Dermis microvascular lymphatic vessel endothelial cell (primary cell): ENCODE measurements at regions not wholly inside any gene's neighbourhood (a gene's known extent, or its start where the extent isn't known, plus 50 kb on each side); places are given as distances from the start of the nearest gene placed in this dataset.

ENCODE experiments used
- DNase-seq, 2 donors: peaks; one replicate each; pipeline versions ENCODE4 v3.0.0 to v3.0.0-alpha.2; 2010; ENCODE audit warnings: low read depth in 2 of 2

DNA sequence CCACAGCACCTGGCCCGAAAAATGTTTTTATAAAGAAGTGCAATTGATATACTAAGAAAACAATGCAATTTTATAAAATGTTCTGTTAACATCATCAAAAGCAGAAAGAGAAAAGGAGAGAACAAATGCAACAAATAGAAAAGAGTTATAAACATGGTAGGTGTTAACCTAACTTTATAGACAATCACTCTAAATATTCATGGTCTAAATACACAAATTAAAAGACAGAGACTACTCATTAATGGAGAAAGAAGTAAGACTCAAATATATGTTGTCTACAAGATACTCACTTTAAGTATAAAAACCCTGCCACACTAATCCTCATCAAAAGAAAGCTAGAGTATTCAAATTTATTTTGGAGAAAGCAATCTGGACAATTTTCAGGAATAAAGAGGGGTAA, 425.3 kb upstream of the ANKRD30A start:
- no peak for DNase-seq

DNA sequence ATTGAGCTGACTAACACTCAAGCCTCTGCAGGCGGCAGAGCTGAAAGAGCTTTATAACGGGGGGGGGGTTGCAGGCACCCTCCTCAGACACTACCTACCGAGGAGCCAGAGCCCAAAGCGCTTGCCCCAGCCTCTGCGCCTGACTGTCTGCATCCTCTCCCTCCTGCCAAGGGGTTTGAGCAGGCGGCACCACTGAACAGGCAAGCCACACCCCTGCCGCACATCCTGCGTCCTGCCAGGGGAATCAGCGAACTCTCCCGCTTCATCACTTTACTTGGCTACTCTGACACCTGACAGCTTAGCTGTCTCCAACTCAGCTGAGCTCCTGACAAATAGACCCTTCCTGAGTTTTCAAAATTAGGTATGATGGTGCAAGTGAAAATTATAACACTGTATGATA, 432.6 kb upstream of the ANKRD30A start:
- no peak for DNase-seq

DNA sequence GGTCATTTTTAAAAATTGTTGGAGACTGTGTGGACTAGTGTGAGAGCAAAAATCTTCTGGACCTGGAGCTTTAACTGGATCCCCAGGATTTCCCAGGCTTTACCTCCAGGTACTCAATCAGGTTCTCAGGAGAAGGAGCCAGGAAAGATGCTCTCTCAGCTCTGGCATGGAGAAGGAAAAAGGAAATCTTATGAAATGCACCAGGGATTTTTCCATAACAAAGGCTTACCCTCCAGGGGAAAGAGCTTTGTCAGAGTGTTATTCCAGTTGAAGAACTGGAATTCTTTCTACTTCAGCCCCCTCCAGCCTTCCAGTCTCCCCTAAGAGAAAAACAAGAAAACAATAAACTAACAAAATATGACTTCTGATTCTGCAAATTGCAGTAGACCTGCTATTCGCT, 436.7 kb upstream of the ANKRD30A start:
- no peak for DNase-seq

DNA sequence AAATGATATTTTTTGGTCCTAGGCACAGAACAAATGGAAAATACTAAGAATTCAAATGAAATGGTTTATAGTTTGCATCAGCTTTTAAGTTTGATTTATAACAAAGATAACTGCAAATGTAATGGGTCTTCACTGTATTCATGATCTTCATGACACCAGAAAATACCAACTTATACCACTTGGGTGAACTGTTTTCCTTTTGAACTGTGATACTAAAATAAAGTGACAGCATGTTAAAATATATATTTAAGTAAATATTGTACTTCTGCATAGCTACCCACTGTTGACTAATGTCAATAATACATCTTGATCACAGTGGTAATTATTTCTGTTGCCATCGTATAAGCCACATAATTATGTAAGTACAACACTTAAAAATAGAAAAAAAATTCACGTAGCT, 442.0 kb upstream of the ANKRD30A start:
- no peak for DNase-seq

DNA sequence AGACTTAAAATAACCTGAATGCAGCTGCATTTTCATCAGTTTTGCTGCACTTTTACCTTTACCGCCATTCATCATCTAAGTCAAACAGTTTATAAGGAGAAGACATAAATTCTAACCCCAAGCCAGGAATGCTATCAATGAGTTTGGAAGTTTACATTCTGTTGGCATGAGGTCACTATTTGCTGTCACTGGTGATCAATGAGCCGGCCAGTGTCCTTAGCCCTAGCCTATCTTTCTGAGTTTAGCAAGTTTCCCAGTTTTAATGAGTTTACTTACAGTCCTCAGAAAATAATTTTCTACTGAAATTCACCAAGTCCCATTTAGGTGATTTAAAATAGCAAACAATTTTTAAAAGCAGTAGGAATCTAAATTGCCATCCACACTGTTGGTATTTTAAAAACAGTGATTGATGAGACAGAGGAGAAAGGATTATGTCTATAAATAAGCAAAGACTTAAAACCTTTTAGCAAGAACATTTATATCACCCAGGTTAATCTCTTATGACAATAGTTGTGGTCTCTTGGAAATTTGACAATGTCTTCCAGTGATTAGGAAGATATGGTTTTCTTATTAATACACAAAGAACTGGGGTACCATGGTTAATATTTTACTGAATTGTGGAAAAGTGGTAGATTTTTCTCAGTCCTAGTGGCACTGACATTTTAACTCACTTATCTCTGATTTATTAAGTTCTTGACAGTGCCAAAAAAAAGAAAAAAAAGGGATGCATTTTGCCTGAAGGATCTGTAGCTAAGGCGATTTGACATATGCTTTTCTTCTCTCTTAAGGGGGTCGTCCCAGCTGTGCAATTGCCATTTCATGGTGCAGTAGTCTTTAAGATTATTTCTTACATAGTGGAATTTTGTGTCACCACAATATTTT, 443.4 kb upstream of the ANKRD30A start:
- no peak for DNase-seq

DNA sequence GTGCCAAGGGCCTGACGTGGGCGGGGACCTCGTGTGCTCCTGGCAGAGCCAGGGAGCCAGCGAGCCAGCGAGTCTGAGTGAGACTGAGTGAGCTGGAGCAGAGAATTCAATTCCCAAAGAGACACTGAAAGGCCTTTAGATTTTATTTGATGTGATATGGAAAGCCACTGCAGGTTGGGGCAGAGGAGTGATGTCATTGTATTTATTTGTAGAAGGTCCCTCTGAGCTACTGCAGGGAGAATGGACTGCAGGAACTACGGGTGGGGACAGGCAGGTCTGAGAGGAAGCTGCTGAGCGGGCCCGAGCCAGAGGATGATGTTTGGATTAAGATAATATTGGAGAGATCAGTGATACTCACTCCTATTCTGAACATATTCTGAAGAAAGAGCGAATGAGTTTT, 445.8 kb upstream of the ANKRD30A start:
- DNase-seq = no peak

DNA sequence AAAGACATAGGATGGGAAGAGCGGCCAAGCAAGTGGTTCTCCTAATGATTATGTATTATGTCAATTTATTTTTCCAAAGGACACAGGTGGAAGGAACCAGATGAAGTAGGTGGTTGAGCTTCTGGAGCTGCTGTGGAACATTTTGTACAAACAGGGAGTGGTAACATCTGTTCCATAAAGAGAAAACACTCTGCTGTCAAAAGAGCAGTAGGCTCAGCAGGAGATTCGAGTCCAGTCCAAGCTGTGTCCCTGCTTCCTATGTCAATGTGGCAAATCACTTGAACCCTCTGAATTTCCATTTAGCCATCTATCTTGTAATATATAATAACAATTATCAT, 448.0 kb upstream of the ANKRD30A start:
- no peak for DNase-seq

DNA sequence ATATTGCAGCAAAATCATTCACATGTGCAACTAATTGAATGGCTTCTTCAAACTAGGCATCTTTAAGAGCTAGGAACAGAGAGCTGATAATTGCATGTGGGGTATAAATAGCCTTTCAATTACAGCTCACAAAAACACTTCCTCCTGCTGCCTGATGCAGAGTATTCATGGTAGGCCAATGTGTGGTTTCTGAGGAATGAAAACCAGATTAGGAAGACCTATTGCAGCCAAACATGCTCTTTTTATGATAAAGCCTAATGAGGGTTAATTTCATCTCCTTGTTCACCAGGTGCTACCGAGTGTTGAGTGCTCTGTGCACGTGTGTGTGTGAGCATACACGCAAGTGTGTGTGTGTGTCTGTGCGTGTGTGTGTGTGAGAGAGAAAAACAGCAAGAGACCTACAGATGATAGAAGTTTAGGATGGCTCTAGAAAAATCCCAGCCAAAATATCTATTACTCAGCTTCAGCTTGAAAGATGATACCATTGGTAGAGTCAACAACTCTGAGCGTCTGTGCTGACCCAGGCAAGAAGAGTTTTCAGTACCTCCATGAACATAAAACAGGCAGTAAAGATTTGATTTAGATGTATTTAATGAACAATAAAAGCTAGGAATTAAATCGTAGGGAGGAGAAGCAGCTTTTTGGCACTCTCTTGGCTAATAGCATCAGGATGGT, 448.5 kb upstream of the ANKRD30A start:
- no peak for DNase-seq

DNA sequence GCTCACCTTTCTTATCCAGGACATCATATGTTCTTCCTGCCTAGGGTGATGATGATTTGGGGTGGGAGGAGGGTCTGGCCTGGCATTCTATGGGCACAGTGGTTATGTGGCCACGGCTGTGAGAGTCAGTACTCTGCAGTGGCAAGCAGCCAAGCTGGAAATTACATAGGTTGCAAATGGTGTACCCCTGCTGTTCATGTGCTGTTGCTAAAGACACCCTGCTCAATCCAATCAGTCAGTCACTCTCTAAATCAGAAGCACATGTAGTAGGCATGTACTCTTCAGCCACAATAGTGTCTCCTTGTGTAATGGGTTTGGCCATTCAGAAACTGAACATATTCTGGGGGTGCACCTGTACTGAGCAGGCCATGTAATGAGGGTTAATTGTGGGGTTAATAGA, 449.1 kb upstream of the ANKRD30A start:
- no peak for DNase-seq

DNA sequence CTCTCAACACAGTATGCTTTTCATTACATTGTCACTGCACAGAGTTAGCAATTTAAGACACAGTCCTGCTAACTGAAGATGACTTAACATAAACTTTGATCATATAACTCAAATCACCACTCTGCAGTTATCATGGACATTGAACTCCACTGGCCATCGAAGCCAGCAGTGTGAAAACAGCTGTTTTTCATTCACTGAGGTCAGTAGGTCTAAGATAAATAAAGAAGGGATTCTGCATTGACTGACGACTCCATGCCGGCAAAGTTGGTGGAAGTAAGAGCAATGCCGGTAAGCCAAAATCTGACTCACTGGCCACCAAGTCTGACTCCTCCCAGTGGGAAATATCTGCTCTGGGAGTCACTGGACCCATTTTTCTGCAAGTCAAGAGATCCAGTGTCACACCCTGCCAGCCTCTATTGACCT, 449.9 kb upstream of the ANKRD30A start:
- no peak for DNase-seq

DNA sequence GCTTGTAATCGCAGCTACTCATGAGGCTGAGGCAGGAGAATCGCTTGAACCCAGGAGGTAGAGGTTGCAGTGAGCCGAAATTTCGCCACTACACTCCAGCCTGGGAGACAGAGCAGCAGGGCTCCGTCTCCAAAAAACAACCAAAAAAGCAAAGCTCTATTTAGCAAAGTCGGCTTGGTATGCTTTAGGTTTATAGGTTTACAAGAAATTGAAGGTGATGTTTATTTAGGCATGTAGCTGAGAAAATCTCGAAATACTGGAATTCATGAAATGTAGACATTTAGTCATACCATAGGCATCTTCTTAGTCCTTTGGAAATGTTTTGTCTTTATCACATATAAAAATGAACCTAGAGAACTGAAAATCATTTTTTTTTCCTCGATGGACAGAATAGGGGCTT, 453.8 kb upstream of the ANKRD30A start:
- DNase-seq = no peak

DNA sequence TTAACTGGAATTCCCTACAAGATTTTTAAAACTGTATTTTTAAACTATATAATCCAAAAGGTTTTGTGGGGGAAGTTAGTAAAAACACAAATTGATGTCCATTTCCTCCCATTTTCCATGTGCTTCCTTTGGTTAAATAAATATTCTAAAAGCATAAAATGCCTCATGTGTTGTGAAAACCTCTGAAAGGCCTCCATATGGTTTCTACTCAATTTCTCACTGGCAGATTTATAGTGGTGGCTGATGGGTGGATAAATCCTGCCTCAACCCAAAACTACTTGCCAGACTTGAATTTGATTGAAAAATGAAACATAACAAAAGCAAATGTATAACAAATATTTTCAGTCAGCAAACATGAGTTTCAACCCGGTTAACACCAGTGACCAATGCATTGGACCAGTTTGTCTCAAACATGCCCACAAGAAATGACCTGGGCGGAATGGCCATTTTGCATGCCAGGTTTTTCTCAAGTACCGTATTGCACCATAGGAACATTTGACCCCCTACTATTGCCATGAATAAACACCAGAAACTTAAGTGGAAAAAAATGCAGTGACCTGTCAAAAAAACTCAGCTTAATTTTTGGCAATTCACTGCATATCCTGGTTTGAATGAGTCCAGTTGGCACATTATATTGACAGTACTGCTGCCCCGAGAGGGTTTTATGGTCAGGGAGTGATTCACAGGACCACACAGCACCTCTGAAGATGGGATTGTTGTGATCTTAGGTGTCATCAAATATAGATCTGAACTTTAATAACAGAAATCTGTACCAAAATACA, 454.6 kb upstream of the ANKRD30A start:
- peak; percentile 68 to 71 for DNase-seq

DNA sequence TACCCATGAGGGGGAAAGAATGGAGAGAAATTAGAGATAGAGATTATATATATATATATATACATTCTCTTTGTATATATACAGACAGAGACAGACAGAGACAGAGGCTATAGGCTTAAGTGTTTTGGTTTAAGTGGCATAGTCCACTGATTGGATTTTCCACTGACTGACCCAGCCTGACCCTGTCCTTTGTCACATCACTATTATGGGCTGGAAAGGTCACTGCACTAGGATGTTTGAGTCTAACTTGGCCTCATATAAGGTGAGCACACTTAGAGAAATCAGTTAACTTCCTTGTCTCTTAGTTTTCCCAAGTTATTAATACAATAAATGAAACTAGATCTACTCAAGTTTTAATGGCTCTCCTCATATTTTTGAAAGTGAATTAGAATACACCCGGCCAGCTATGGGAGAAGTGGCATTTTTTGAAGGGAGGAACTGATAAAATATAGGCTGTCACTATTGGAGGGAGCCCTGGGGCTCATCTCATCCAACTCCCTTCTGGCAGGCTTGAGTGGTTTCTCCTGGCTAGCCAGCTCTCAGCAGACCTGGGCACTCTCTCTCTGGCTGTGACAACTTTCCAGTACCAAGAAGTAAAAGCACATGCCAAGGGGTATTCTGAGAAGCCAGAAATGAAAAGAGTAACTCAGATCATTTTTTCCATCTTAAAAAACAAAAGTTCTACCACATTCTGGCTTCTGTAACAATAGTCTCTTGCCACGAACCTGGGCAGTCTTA, 455.6 kb upstream of the ANKRD30A start:
- DNase-seq = peak in 1 of 2 donors; percentile 3

DNA sequence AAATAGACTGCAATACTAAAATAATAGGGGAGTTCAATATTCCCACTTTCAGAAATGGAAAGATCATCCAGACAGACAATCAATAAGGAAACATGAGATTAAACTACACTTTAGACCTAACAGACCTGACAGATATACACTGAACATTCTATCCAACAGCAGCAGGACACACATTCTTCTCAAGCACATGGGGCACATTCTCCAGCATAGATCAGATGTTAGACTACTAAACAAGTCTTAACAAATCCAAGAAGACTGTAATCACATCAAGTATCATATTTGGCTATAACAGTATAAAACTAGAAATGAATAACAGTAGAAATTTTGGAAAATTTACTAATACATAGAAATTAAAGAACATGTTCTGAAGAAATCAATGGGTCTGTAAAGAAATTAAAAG, 458.9 kb upstream of the ANKRD30A start:
- no peak for DNase-seq

DNA sequence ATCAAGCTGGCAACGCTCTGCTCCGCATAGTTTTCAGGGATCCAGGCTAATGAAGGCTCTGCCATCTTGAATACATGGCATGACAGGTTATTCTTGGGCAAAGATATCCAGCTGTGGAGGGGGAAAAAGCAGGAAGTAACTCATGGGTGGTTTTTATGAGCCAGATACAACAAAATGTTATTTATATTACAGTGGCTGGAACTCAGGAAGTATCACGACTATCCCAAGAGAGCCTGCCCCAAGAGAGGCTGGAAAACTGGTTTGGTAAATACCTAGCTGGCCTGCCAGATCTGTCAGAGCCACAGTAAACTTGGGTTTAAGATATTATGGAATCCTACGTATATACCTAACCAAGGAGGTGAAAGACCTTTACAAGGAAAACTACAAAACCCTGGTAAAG, 462.8 kb upstream of the ANKRD30A start:
- DNase-seq = no peak

DNA sequence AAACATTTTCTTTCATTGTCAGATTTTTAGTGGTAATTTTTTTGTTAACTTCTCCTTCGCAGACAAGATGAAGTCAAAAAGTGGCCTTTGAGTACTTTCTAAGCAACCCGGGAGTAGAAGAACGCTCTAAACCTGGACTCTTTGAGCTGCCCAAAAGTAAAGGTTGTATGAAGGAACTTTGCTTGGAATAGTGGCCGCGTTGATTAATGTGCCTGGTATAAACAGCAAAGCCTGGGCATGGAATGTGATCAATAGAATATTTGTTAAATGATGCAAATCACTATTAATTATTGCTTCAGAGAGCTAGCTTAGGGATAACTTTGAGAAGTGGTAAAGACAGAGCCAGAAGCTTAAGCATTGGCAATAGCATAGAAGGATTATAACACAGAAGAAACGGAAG, 475.1 kb upstream of the ANKRD30A start:
- DNase-seq = no peak

DNA sequence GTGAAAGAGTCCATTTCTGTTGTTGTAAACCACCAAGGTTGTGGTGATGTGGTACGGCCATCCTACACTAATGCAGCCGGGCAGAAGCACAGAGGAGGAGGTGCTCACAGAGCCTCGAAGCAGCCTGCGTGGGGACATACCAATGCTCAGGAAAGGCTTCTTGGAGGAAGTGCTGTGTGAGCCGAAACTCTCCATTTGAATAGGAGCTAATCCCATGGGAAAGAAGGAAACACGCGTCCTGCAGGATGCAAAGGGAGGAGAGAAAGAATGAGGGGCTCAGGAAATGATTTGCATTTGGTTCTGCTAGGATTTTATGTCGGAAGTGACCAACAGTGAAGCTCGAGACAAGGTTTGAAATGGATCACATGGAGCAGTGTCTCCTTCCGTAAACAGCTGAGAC, 477.9 kb upstream of the ANKRD30A start:
- no peak for DNase-seq

DNA sequence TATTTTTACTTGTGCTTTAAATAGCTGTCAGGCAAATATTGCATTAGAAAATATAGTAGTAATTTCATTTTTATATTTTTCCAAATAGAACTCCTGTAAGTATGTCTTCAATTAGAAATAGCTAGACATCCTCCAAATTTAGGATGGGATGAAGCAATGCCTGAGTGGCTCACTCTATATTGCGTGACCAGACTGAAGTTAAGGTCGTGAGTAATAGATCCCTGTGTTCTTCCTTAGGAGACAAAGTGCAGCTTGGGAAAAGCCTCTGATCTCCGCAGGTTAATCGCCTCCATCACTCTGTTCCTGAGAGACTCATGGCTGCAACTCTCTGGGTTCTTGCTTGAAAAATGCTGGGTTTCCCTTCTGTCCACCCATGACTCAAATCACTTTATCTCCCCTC, 484.8 kb upstream of the ANKRD30A start:
- no peak for DNase-seq

DNA sequence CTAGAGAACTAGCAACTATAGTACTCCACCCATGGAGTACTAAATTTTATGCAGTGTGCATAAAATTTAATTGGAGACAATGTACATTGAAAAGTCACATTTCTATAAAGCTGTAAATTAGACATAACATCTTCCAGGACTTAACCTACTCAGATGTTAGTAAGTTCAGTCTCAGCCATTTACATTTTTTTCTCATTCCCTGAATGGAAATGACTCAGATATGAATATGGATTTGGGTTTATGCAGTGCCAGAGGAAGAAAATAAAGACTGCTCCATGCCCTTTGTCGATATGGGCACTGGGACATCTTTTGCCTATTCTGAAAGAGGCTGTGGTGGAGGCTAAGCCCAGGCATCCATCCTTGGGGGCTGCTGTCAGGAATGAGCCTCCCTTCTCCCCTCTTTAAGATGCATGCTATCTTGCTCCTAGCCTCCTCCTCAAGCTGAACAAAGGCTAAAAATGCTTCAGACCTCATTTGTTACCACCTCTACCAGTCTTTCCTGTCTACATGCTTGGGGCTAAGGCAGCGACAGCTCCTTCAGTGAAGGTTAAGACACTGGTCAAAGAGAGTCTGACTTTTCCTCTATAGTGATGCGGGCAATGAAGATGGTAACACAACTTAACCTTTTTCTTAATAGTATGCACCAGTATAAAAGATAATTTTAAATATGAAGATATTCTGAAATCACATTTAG, 486.8 kb upstream of the ANKRD30A start:
- DNase-seq = no peak

DNA sequence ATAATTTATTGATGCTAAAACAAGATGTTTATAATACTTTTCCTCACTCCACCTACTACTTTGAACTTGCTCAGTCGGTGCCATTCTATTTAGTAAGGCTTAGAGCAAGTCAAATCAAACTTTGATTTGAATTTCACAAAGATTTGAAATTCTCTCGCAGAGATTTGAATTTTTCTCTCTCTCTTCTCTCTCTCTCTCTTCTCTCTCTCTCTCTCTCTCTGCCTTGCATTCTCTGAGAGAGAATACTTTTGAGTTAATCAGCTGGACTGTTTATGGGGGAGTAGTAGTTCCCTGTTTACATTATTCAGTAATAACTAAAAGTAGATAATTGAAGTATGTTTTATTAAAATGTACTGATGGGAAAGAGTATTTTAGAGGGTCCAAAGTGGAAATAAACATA, 488.5 kb upstream of the ANKRD30A start:
- DNase-seq = no peak

DNA sequence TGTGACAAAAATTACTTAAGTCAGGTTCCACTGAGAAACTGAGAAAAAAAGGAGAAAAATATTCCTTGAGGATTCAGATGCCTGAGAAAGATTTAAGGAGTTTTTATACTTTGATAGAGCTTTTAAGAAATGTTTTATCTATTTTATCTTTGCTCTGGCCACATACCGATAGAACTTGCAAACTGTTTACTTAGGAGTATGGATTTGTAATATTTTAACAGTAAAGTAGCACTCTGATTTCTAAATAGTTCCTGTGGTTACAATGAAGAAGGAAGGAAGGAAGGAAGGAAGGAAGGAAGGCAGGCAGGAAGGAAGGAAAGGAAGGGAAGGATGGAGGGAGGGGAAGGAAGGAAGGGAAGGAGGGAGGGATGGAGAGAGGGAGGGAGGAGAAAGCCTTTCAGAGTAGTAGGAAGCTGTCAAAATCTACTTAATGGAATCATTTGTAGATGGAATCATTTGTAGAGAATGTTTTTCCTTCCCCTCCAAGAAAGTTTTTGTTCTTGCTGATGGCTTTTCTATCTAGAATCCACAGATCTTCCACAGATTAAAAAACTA, 489.0 kb upstream of the ANKRD30A start:
- DNase-seq = no peak
